ENCODE measurements at regions not wholly inside any gene's neighbourhood (a gene's known extent, or its start where the extent isn't known, plus 50 kb on each side); places are given as distances from the start of the nearest gene placed in this dataset.

DNA sequence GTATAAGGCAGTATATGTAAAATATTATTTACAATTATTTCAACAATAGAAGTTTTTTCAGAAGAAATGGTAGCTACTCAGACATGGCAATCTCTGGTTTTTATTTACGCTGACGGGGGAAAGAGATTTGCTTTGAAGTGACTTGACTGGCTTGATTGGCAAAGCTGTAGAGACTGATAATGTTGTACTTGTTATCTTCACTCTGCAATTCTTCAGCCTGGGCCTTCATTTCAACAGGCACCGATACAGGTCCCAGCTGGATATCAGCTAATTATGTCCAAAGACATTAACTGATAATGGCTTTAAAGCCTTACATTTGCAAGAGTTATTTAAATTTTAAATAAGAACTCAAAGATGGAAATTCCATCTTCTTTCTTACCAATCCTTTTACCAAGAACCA lies 151.4 kb upstream of the HS3ST3A1 start:
- TF ChIP-seq POLR2AphosphoS5 (IDR thresholded peaks at IDR 0.05; ENCODE audit: low read depth, low read length) (no peak), POU2F2 (IDR thresholded peaks at IDR 0.05; ENCODE audit: low read depth, low read length) (no peak)
